Stimulated activated CD4-positive, alpha-beta T cell treated with anti-CD3 and anti-CD28 coated beads, Interleukin-1b, Interleukin-23, amount 100 ng/mL, for 24 hours (primary cell): ENCODE measurements at regions not wholly inside any gene's neighbourhood (a gene's known extent, or its start where the extent isn't known, plus 50 kb on each side); places are given as distances from the start of the nearest gene placed in this dataset.
"Not testable (repeated sequence)": the region's sequence is repeated elsewhere in the genome, so short reads cannot be mapped to it uniquely, and the experiment has no call there.

Source experiments
- DNase-seq, 4 experiments: peaks; one replicate each; pipeline ENCODE4 v3.0.0-alpha.2; 2020; ENCODE audit warnings: low read depth in 4 of 4, low spot score in 1 of 4

- no peak for DNase-seq
Measured at GRCh38 chr11:69572233-69572860, 68.6 kb upstream of the CCND1 start.

DNA sequence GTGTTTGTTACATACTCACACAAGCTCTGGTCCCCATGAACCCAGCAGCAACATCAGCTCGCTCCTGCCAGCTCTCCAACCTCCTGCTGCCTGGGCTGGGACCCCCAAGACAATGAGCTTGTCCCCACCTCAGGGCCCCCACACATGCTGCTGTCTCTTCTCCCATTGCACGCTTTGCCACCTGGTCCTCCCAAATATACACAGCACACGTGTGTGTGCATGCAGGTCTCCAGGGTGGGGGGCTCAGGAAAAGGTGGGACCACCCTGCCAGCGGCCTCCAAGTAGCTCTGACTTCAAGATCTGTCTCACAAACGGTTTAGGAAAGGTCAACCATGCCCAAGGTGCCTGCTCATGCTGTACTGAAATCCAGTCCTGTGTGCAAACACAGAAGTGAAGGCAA is 68.1 kb upstream of the CCND1 start:
- DNase-seq, result no peak

- no peak for DNase-seq
Measured at GRCh38 chr11:69573761-69574607, 67.0 kb upstream of the CCND1 start.

DNA sequence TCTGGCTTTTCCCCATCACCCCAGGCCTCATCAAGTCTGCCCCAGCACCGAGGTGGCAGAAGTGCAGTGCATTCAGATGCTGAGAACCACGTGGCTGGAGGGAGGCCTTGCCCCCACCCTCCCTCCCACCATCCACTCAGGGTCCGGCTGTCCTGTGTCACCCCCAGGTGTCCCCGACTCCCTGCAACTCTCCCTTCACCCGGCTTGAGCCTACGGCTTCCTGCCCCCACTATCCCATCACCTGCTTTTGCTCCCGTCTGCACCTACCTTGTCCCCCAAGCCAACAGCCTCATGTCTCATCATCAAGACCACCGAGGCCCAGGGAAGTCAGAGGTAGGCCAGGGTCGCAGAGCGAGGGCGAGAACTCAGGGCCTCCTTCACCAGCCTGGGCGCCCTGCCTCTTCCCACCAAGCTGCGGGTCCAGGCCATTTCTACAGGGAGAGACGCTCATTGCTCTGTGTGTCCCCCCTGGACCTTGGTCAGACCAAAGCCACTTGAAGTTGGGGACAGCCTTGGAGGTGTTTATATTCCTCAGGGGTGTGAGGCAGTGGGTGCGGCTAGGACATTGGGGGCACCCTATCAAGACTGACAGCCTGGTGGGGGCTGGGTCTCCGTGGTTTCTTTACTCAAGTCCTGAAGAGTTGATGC is 66.2 kb upstream of the CCND1 start:
- DNase-seq, result no peak

GRCh38 chr11:69575296-69576068 is 65.5 kb upstream of the CCND1 start:
- no peak for DNase-seq

DNA sequence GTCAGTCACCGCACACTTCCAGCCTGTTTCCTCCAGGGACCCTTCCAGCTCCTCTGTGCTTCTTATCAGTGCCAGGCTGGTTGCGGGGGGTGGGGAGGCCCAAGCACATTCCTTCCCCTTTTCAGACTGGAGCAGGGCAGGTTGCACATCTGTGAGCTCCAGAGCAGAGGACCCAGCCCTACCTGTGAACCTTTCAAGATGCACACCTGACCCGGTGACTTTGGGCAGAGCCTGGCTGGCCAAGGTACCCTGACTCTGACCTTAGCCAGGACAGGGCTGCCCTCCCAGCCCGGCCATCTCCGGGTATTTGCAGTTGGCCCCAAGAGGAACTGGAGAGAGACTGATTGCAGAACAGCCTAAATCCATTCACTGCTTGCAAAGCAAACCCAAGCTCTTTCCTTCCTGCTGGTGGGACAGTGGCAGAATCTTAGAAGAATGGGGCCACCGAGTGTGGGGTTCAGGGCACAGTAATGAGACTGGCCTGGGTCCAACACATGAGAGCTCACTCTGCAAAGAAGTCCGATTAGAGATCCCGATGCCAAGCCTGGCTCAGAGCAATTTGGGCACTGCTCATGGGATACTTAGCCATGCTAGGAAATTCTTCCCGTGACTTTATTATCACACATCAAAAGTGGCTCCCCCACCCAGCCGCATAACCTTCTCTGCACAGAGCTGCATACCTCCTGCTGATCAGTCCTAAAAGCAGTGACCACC is 64.7 kb upstream of the CCND1 start:
- no peak for DNase-seq

- DNase-seq, result no peak
Measured at GRCh38 chr11:69578167-69578566, 62.8 kb upstream of the CCND1 start.

DNA sequence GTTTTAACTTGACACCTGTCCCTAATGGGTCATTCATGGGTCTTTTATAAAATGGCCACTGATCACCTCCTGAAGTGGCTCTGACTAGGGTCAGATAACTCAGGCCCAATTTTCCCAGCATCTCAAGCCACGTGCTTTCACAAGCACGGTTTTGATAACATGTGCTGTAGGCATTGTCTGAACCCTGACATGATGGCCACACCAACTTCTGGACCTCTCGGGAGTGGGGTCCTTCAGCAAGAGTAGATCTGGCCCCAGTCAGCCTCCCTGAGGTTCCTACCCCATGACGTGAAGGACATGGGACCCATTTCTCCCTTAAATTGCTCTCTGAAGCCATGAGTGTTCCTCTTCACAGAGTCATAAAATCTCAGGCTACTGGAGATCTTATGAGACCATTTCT is 60.4 kb upstream of the CCND1 start:
- no peak for DNase-seq

DNA sequence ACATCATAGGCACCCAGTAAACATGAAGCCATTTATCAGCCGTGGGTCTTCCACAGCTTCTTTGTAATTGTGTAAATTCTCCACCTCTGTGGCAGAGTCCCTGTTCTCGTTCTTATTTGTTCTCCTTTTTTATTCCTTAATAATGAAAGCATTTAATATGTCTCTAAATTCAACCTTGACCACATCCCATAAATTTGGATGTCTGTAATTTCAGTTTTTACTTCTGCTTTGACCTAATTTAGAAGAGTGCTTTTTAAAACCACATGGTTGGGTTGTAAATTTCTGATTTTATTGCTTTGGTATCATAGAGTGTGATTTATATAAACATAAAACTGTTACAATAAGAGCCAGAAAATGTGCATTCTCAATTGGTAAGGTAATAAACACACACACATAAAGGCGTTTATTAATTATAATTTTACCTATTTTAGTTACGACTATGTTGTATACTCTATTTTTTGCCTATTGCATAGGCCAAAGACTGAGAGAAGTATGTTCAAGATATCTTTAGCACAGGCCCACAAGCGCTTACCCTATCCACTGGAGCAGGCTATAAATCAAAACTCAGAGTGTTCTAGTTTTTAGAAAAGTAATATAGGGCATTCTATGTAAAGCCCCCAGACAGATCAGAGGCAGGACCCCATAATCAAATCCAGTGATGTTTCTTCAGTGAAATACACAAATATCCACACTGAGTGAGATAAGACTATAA is 58.0 kb upstream of the CCND1 start:
- no peak for DNase-seq

DNA sequence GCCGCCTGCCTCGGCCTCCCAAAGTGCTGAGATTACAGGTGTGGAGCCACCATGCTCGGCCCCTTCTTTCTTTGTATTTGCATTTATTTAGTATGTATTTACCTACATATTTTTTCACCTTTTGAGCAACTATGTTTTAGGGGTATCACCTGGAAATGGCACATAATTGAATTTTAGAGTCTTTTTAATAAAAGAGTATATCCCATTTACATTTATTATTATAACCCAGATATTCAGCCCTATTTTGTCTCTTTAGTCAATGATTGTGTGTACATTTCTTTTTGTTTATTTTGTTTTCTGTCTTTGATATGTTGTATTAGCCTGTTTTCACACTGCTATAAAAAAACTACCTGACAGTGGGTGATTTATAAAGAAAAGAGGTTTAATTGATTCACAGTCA is 56.8 kb upstream of the CCND1 start:
- no peak for DNase-seq

- DNase-seq, result no peak
Measured at GRCh38 chr11:69585385-69585784, 55.6 kb upstream of the CCND1 start.

- DNase-seq, result no peak
Measured at GRCh38 chr11:69587454-69588090, 53.4 kb upstream of the CCND1 start.

GRCh38 chr11:69588270-69588669 is 52.7 kb upstream of the CCND1 start:
- DNase-seq, result no peak

DNA sequence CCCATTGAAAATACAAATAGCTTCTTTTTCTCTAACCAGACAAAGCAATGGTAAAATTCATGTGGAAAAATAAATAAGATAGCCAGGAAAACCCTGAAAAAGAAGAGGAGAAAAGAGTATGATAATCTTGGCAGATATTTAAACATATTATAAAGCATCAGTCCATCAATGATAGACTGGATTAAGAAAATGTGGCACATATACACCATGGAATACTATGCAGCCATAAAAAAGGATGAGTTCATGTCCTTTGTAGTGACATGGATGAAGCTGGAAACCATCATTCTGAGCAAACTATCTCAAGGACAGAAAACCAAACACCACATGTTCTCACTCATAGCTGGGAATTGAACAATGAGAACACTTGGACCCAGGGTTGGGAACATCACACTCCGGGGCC is 50.9 kb upstream of the CCND1 start:
- DNase-seq, result not testable (repeated sequence)
